Fibroblast of the aortic adventitia (primary cell): ENCODE measurements at regions not wholly inside any gene's neighbourhood (a gene's known extent, or its start where the extent isn't known, plus 50 kb on each side); places are given as distances from the start of the nearest gene placed in this dataset.

ENCODE experiments used
- DNase-seq: peaks from one replicate; pipeline ENCODE4 v3.0.0-alpha.2; 2010; ENCODE audit warnings: low read depth
- H3K4me3 ChIP-seq: 2 replicates; pipeline ENCODE4 v1.5.1; 2011; ENCODE audit warnings: low read depth, mild to moderate bottlenecking, control low read depth, low read length, moderate library complexity
- CTCF ChIP-seq: IDR thresholded peaks from 2 replicates; pipeline ENCODE4 v1.5.1; 2011; ENCODE audit warnings: mild to moderate bottlenecking, low read length, control low read depth, inconsistent platforms; ENCODE audit not compliant: insufficient read depth

GRCh38 chr6:166041277-166041676 is 126.4 kb downstream of the TBXT start:
- no peak overlapping the region for H3K4me3 ChIP-seq
- no peak for TF ChIP-seq CTCF
- no peak for DNase-seq

GRCh38 chr6:166040292-166040691 is 127.4 kb downstream of the TBXT start:
- no peak overlapping the region for H3K4me3 ChIP-seq

GRCh38 chr6:166036316-166037095 is 131.1 kb downstream of the TBXT start:
- no peak for TF ChIP-seq CTCF
- no peak for DNase-seq
- no peak overlapping the region for H3K4me3 ChIP-seq

More at GRCh38 chr6:166040292-166040691, 127.4 kb downstream of the TBXT start:
- no peak for TF ChIP-seq CTCF
- no peak for DNase-seq

DNA sequence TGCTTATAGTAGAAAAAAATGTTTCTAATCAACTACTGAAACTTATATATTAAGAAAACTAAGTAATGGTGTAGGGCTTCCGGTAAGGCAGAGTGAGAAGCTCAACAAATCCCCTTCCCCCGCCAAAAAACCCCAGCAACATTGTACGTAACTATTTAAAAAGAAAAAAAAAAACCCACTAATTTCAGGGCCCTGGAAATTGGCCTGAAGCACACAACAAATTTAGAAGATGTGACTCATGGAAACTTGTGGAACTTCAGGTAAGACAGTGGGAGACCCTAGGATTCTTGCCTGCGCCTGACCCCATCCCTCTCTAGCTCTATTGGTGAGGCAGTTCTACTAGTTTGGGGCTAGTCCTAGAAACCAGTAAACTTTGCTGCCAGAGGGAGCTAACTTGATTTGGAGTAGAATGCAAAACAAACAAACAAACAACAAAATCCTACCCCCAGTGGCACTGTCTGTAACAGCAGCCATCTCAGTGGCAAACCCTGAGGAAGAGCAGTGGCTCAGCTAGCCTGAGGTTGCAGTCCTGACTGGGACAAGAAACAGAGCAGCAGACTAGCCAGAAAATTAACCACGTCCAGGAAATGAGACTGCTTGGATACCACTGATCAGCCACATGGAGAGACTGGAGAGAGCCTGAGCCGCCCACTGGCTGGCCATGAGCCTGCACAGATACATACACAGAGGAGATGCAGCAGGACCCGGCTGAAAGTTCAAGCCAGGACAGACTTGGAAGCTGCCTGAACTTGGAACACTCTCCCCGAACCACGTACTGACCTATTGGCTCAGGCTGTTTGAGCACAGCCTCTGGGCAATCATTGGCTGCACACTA is 135.1 kb downstream of the TBXT start:
- DNase-seq, result peak; percentile 92
- H3K4me3 ChIP-seq, result no peak overlapping the region

DNA sequence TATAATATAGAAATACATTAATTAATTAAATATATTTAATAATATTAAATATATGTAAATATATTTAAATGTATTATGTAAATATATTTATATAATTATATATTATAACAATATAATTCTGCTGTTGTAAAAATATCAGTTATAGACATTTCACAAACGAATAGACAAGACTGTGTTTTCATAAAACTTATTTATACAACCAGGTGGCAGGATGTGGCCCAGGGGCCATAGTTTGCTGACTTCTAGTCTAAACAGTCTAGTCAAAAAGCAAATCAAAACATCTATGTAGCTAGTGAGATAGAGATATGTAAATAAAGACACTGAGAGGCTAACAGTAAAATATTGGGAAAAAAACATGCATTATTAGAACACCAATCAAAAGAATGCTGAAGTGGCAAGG is 136.4 kb downstream of the TBXT start:
- no peak for DNase-seq
- no peak overlapping the region for H3K4me3 ChIP-seq
- TF ChIP-seq CTCF, result no peak

More for the DNA sequence above, 135.1 kb downstream of the TBXT start:
- TF ChIP-seq CTCF, result peak; percentile 28

GRCh38 chr6:166029506-166029905 is 138.1 kb downstream of the TBXT start:
- TF ChIP-seq CTCF, result no peak
- no peak for DNase-seq
- H3K4me3 ChIP-seq, result no peak overlapping the region
